Mesendoderm (in vitro differentiated cells): ENCODE measurements at regions not wholly inside any gene's neighbourhood (a gene's known extent, or its start where the extent isn't known, plus 50 kb on each side); places are given as distances from the start of the nearest gene placed in this dataset.
"Not testable (repeated sequence)": the region's sequence is repeated elsewhere in the genome, so short reads cannot be mapped to it uniquely, and the experiment has no call there.

ENCODE experiments used
- DNase-seq: peaks from one replicate; pipeline ENCODE4 v3.0.0; 2013
- H2AK5ac ChIP-seq: 2 replicates; pipeline ENCODE4 v1.6.1; 2013; ENCODE audit warnings: low read length, inconsistent platforms
- H2BK120ac ChIP-seq: 2 replicates; pipeline ENCODE4 v1.6.1; 2013; ENCODE audit warnings: low read depth, mild to moderate bottlenecking, low read length, moderate library complexity, mixed read lengths
- H2BK15ac ChIP-seq: replicated peaks from 2 replicates; pipeline ENCODE4 v1.6.1; 2013; ENCODE audit warnings: low read depth, mild to moderate bottlenecking, moderate library complexity
- H2BK5ac ChIP-seq: 2 replicates; pipeline ENCODE4 v1.6.1; 2013; ENCODE audit warnings: low read length, inconsistent platforms
- H3K18ac ChIP-seq: 2 replicates; pipeline ENCODE4 v1.6.1; 2013; ENCODE audit warnings: mild to moderate bottlenecking, low read length, mixed read lengths
- H3K23ac ChIP-seq: one replicate; pipeline ENCODE4 v1.6.1; 2013; ENCODE audit warnings: low read length
- H3K27ac ChIP-seq: 2 replicates; pipeline ENCODE4 v1.5.1; 2013; ENCODE audit warnings: low read depth, mild to moderate bottlenecking, inconsistent platforms, low read length, moderate library complexity
- H3K27me3 ChIP-seq: 2 replicates; pipeline ENCODE4 v1.6.1; 2013; ENCODE audit warnings: low read length, control low read depth, mild to moderate bottlenecking, inconsistent platforms; ENCODE audit not compliant: insufficient read depth, poor library complexity
- H3K36me3 ChIP-seq: 2 replicates; pipeline ENCODE4 v1.6.1; 2013; ENCODE audit warnings: low read length, inconsistent platforms; ENCODE audit not compliant: control insufficient read depth, insufficient read depth
- H3K4ac ChIP-seq: one replicate; pipeline ENCODE4 v1.6.1; 2013; ENCODE audit warnings: low read depth, mild to moderate bottlenecking, low read length, moderate library complexity
- H3K4me1 ChIP-seq: 2 replicates; pipeline ENCODE4 v1.6.1; 2013; ENCODE audit warnings: low read depth, low read length, inconsistent platforms; ENCODE audit not compliant: control insufficient read depth
- H3K4me2 ChIP-seq: 2 replicates; pipeline ENCODE4 v1.6.1; 2013; ENCODE audit warnings: low read length
- H3K4me3 ChIP-seq: 2 replicates; pipeline ENCODE4 v1.5.1; 2013; ENCODE audit warnings: mild to moderate bottlenecking, low read length
- H3K56ac ChIP-seq: one replicate; pipeline ENCODE4 v1.6.1; 2013; ENCODE audit warnings: low read length
- H3K79me1 ChIP-seq: 2 replicates; pipeline ENCODE4 v1.6.1; 2013; ENCODE audit warnings: low read length, inconsistent platforms
- H3K79me2 ChIP-seq: 2 replicates; pipeline ENCODE4 v1.6.1; 2013; ENCODE audit warnings: mild to moderate bottlenecking, low read length; ENCODE audit not compliant: control insufficient read depth, insufficient read depth
- H3K9ac ChIP-seq: 2 replicates; pipeline ENCODE4 v1.6.1; 2013; ENCODE audit warnings: low read length, inconsistent platforms
- H4K5ac ChIP-seq: one replicate; pipeline ENCODE4 v1.6.1; 2013; ENCODE audit warnings: low read length
- H4K8ac ChIP-seq: one replicate; pipeline ENCODE4 v1.6.1; 2013; ENCODE audit warnings: low read depth, mild to moderate bottlenecking, control low read depth, low read length, moderate library complexity
- WGBS: extraction: QIAGEN DNeasy Blood & Tissue Kit; methylation state at CpG from one replicate; pipeline ENCODE4 v1.1.7; 2013; ENCODE audit warnings: low lambda C conversion rate, missing lambda C conversion rate; ENCODE audit not compliant: insufficient coverage; ENCODE audit errors: extremely low coverage; 5-methylcytosine and 5-hydroxymethylcytosine counted together

GRCh38 chr9:134571946-134572917, 69.4 kb upstream of the COL5A1 start:
- Histone ChIP-seq H3K27me3 (no peaks in the 10 kb centered on the region), H3K27ac (no peak overlapping the region), H3K23ac (no peak overlapping the region), H3K79me1 (no peaks in the 10 kb centered on the region), H3K36me3 (no peaks in the 10 kb centered on the region), H3K56ac (no peak overlapping the region), H2BK120ac (no peak overlapping the region), H2AK5ac (no peak overlapping the region), H3K9ac (no peak overlapping the region), H4K5ac (no peak overlapping the region), H3K18ac (no peak overlapping the region), H2BK5ac (no peak overlapping the region), H2BK15ac (no peak overlapping the region), H3K79me2 (no peaks in the 10 kb centered on the region), H3K4ac (no peak overlapping the region), H3K4me2 (no peak overlapping the region), H3K4me3 (no peak overlapping the region), H3K4me1 (no peaks in the 10 kb centered on the region), H4K8ac (no peak overlapping the region)
- WGBS = no CpG with 5 or more reads among the region's 18 CpGs
- DNase-seq = no peak

DNA sequence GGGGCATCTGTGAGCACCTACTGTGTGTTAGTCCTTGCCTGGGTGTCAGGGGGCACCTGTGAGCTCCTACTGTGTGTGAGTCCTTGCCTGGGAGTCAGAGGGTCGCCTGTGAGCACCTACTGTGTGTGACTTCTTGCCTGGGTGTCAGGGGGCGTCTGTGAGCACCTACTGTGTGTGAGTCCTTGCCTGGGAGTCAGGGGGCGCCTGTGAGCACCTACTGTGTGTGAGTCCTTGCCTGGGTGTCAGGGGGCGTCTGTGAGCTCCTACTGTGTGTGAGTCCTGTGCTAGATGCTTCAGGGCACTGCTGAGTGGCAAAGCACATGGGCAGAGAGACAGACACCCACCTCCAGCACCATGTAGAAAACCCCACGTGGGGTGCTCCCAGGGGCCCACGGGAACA, 66.9 kb upstream of the COL5A1 start:
- not testable (repeated sequence) for H3K4me3 ChIP-seq, H2AK5ac ChIP-seq, H3K56ac ChIP-seq, H3K27me3 ChIP-seq, H3K4ac ChIP-seq, H3K79me2 ChIP-seq, DNase-seq, H3K27ac ChIP-seq, H4K5ac ChIP-seq, H3K9ac ChIP-seq, H3K23ac ChIP-seq, H2BK15ac ChIP-seq, H4K8ac ChIP-seq, H2BK5ac ChIP-seq, H3K4me1 ChIP-seq, H2BK120ac ChIP-seq, H3K4me2 ChIP-seq, H3K18ac ChIP-seq, H3K36me3 ChIP-seq, H3K79me1 ChIP-seq
- WGBS = no CpG with 5 or more reads among the region's 6 CpGs

- peak; percentile 45 for DNase-seq
- H2BK5ac ChIP-seq = no peak overlapping the region
- no peak overlapping the region for H3K23ac ChIP-seq
- no peaks in the 10 kb centered on the region for H3K27me3 ChIP-seq
- peak overlapping the region; percentile 35 for H3K56ac ChIP-seq
- H3K4me1 ChIP-seq = no peaks in the 10 kb centered on the region
- H3K18ac ChIP-seq = no peak overlapping the region
- no peak overlapping the region for H3K27ac ChIP-seq
- no peak overlapping the region for H2BK120ac ChIP-seq
- no peak overlapping the region for H3K4me2 ChIP-seq
- H4K8ac ChIP-seq = no peak overlapping the region
- no peaks in the 10 kb centered on the region for H3K36me3 ChIP-seq
- no peak overlapping the region for H3K4me3 ChIP-seq
- H3K4ac ChIP-seq = no peak overlapping the region
- WGBS = no CpG with 5 or more reads among the region's 14 CpGs
- no peaks in the 10 kb centered on the region for H3K79me2 ChIP-seq
- H3K9ac ChIP-seq = no peak overlapping the region
- H2BK15ac ChIP-seq = no peak overlapping the region
- H2AK5ac ChIP-seq = no peak overlapping the region
- H4K5ac ChIP-seq = no peak overlapping the region
- H3K79me1 ChIP-seq = no peaks in the 10 kb centered on the region
Measured at GRCh38 chr9:134575103-134575900, 66.3 kb upstream of the COL5A1 start.

DNA sequence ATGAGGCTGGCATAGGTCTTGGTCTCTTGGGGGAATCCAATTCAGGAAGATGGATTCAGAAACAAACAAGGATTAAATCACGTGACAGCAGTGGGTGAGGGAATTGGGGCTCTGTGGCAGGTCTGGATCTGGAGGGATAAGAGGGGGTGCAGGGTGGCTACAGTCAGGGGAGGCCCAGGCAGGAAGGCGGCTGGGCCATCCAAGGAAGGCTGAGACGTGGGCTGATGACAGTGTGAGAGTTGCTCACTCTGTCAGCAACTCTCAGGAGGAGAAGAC, 65.8 kb upstream of the COL5A1 start:
- Histone ChIP-seq H3K4me3 (no peak overlapping the region), H3K4me2 (no peak overlapping the region), H3K9ac (no peak overlapping the region), H3K79me2 (no peaks in the 10 kb centered on the region), H2BK15ac (no peak overlapping the region), H2AK5ac (no peak overlapping the region), H4K8ac (no peak overlapping the region), H3K18ac (no peak overlapping the region), H3K4ac (no peak overlapping the region), H4K5ac (no peak overlapping the region), H3K4me1 (no peaks in the 10 kb centered on the region), H2BK5ac (no peak overlapping the region), H3K79me1 (no peaks in the 10 kb centered on the region), H3K27me3 (no peaks in the 10 kb centered on the region), H2BK120ac (no peak overlapping the region), H3K36me3 (no peaks in the 10 kb centered on the region), H3K23ac (no peak overlapping the region), H3K56ac (peak overlapping the region; percentile 7), H3K27ac (no peak overlapping the region)
- WGBS = no CpG with 5 or more reads among the region's 3 CpGs
- DNase-seq = no peak

DNA sequence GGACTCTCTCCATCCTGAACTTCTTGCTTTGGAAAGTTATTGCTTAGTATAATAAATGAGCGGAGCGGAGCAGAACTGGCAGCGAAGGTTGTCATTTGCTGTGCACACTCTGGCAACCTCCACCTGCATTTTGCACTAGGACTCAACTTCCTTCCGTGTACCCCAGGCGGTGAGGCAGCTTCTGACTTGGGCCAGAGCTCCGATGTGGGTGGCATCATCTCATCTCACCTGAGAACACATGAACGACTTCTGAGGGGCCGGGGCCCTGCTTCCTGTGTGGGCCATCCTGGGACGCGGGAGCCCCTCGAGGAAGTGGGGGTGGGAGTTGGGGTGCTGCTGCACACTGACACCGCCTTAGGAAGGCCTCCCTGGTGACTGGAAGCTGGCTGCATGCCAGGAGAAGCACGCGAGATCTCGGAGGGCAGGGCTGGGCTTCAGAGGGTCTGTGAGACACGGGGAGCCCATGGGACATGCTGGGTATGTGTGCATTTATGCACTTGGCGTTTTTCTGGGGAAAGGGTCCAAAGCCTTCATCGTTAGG, 56.5 kb upstream of the COL5A1 start:
- no peak overlapping the region for H3K4ac ChIP-seq
- H3K36me3 ChIP-seq = no peaks in the 10 kb centered on the region
- no peak overlapping the region for H3K18ac ChIP-seq
- no peak overlapping the region for H2BK120ac ChIP-seq
- H3K27me3 ChIP-seq = no peaks in the 10 kb centered on the region
- H3K27ac ChIP-seq = no peak overlapping the region
- no peak overlapping the region for H3K4me2 ChIP-seq
- no peak overlapping the region for H3K4me3 ChIP-seq
- peaks cover 4% of the 10 kb centered on the region for H3K4me1 ChIP-seq
- H2AK5ac ChIP-seq = no peak overlapping the region
- H3K79me2 ChIP-seq = no peaks in the 10 kb centered on the region
- H2BK15ac ChIP-seq = no peak overlapping the region
- H4K5ac ChIP-seq = no peak overlapping the region
- no peak overlapping the region for H4K8ac ChIP-seq
- no peak overlapping the region for H3K9ac ChIP-seq
- H3K79me1 ChIP-seq = no peaks in the 10 kb centered on the region
- peak overlapping the region; percentile 39 for H3K56ac ChIP-seq
- H3K23ac ChIP-seq = no peak overlapping the region
- no peak overlapping the region for H2BK5ac ChIP-seq
- no peak for DNase-seq
- WGBS = no CpG with 5 or more reads among the region's 18 CpGs
